ENCODE measurements at regions not wholly inside any gene's neighbourhood (a gene's known extent, or its start where the extent isn't known, plus 50 kb on each side); places are given as distances from the start of the nearest gene placed in this dataset.
"Not testable (repeated sequence)": the region's sequence is repeated elsewhere in the genome, so short reads cannot be mapped to it uniquely, and the experiment has no call there.

DNA sequence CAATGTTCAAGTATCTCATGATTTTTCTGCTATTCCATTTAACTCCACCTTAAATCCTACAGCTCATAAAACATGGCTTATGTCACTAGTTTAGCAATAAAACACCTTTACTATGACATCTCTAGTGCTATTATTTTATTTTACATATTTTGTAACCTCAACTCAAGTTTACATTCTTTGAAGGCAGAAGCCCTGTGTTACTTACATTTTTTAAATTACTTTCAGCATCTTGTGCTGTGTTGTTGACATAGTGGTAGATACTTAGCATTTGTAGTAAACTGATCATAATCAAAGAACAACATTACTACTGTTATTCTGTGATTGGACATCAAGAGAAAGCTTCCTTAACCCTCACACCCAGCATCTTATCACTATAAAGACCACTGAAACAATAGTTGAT, 216.1 kb downstream of the BMP4 start:
- no peak for DNase-seq

DNA sequence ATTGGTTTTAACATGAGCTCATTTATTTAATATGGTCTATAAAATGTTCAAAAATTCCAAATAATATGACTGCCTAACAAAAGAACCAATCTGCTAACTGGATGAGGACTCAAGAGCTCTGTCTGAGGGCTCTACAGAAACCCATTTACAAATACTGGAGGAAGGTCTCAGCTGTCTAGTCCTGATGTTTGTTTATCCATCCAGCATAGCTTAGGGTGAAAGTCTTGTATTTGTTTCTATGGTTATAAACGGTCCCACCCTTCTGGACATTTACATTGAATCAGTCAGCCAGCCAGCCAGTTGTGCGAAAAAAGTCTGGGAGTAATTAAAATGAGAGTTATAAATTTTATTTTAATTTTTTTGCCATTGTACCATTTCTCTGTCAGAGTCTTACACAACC, 220.7 kb downstream of the BMP4 start:
- no peak for DNase-seq

DNA sequence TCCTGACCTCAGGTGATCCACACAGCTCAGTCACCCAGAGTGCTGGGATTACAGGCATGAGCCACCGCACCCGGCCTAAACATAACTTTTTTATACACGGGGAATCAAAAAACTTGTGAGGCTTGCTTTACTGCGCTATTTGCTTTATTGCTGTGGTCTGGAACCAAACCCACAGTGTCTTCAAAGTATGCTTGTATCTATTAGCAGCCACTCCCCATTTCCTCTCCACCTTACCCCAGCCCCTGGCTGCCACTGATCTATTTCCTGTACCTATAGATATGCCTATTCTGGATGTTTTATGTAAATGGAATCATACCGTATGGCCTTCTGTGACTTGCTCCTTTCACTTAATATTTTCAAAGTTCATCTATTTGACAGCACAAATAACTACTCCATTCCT, 233.4 kb downstream of the BMP4 start:
- DNase-seq: no peak

DNA sequence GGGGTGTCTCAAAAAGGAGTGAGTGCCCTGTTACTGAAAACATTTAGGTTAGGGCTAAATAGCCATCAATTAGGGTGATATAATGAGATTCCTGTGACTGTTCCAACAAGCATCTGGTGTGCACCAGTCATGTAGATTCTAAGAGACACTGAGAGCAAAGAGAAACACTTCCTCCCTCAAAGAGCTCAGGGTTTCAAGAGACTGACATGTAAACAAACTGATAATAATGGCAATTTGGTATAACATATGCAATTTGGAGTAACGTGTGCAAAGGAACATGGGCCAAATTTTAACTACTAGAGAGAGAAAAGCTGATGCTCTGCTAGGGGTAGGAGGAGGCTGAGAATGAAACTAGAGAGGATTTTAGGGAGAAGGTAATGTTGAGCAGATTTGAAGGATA, 237.1 kb downstream of the BMP4 start:
- DNase-seq: no peak

DNA sequence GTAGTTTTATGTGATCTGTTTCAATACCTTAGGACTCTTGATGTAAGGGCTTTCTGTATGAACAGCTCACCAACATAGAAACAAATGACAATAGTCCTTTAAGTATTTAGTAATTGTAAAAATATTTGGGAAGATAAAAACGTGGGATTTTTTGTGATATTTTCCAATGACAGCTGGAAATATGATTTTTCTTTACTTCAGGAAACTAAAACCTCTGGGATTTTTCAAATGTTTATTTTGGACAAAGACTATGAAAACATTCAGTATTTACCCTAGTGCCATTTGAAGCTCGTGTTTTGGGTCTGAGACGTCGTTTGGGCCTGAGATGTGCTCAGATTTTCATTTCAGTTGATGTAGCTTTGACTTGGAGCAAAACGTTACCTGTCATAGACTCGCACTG, 240.0 kb downstream of the BMP4 start:
- DNase-seq: no peak

DNA sequence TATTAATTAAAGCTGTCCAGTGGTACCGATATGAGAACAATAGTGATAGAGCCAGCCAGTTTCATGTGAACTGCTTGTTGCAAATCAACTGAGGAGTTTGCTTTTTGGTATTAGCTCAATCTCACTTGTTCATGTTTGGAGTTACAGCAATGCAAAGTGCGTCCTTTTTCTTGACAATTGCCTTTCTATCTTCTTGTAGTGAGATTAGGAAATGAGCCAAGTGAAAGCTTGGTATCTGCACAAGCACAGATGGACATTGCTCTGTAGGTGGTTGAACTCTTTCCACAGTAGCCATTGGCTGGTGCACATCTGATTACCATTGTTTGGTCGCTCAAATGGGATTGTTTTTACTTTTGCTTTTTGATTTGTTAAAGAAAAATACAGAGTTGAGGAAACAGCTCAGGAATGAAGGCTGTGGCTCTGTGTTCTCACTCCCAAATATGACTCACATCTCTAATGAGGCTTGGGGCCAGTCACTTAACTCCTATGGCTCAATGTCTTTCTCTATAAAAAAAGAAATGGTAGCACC, 241.4 kb downstream of the BMP4 start:
- DNase-seq: no peak

DNA sequence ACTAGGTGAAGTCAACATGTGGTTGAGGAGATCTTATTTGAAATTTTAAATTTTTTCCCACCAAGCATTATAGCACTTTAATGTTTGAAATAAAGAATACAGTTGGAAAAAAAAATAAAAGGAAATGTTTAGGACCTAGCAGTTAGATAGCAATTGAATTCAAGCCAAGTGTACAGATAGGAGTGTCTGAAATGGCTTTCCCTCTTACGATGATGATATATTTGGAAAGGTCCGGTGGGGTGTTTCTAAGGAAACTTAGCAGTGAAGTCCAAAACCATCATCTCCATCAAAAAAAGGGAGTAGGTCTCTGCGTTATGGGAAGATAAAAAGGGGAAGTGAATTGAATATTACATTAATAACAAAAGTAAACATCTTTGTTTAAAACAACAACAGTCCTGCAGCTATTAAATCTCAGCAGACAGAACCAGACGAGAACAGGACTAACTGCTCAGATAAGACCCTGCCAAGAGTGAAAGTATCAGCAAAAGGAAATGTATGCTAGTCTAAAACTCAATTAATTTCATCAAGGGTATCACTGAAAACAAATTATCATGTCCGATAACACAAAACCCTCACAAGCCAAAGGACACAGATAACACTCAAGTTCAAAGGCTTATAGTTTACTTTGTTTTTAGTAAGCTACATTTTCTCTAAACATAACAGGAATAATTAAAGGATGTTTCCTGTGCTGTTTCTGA, 242.0 kb downstream of the BMP4 start:
- no peak for DNase-seq

DNA sequence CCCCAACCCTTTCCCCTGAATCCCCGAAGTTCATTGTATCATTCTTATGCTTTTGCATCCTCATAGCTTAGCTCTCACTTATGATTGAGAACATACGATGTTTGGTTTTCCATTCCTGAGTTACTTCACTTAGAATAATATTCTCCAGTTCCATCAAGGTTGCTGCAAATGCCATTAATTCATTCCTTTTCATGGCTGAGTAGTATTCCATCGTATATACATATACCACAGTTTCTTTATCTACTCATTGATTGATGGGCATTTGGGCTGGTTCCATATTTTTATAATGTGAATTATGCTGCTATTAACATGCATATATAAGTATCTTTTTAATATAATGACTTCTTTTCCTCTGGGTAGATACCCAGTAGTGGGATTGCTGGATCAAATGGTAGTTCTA, 243.7 kb downstream of the BMP4 start:
- DNase-seq: not testable (repeated sequence)

DNA sequence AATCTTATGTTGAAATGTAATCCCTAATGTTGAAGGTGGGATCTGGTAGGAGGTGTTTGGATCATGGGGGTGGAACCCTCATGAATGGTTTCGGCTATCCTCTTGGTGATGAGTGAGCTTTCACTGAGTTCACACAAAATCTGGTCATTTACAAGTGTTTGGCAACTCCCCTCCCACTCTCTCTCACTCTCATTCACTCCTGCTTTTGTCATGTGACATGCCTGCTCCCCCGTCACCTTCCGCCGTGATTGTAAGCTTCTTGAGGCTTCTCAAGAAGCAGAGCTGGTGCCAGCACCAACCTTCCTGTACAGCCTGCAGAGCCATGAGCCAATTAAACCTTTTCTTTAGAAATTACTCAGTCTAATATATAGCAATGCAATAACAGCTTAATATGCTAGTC, 245.4 kb downstream of the BMP4 start:
- no peak for DNase-seq

DNA sequence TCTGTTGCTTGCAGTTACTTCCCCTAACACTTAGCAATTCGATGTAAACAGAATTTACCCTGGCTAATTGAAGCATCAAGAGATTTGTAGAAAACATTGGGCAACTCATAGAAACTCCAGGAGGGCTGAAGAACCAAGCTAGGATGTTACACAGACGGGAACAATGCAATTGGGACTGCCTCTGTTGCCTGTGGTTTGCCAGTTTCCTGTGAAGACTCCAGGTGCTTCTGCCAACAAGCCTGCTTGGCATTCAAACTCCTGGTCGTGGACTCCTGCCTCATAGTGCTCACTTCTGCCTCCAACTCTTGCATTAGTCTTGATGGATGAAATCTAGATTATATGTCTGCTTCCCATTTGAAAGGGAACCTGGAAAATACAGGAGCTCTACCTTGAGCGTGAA, 246.0 kb downstream of the BMP4 start:
- no peak for DNase-seq

DNA sequence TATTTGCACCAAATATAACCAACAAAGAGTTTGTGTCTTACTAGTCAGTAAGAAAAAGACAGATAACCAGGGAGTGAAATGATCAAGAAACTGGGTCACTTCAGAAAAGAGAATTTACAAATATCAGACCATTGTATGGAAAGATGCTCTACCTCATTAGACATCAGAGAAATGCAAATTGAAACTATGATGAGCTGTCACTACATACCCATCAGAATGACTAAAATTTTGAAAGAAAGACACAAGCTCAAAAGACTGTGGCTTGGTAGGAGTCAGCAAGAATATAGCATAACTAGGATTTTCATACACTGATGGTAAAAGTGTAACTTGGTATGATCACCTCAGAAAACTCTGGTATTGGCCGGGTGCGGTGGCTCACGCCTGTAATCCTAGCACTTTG, 247.2 kb downstream of the BMP4 start:
- no peak for DNase-seq

DNA sequence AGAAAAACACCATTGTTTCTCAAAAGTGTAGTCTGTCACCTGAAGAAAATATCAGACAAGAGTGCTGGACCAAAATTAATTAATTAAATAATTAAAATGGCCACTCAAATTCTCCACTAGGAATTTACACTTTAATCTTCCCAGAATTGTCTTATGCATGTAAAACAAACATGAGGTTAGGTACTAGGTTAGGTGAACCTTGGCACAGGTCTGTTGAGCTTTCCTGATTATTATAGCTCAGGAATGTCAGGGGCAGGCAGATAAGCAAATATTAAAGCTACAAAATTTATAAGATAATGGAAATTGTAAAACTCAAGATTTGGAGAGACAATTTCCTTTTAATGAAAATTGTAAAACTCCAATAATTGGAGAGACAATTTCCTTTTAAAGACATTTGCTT, 253.2 kb downstream of the BMP4 start:
- DNase-seq: no peak

DNA sequence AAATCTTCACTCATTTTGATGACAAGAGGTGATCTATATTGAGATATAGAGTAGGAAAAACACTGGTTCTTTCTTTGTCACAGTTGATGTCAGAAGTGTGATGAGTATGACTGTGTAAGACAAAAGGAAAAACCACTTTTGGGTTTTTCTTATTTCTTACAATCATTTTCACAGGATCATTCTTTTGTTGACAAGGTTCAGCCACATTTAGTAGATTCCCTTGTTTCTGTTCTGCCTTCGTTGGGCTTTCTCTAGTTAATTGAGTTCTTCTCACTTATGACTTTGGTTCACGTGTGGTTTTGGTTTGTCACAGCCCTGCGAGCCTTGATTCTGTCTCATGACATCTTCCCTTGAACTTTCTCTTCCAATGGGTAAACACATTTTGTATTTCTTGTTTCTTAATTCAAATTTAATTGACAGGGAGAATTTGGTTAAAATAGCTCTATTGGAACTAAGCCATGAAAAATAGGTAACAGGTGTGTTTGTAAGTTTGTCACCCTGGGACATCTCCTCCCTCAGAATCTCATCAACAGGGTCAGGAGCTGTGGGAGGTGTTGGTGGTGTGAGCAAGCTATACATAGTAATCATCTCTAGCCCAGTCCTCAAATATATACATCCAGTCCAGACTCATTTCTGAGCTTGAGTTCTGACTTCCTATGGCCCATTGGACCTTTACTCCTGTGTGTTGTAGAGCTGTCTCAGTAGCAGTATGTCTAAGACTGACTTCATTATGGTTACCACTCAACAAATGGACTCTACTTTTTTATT, 255.3 kb downstream of the BMP4 start:
- no peak for DNase-seq

DNA sequence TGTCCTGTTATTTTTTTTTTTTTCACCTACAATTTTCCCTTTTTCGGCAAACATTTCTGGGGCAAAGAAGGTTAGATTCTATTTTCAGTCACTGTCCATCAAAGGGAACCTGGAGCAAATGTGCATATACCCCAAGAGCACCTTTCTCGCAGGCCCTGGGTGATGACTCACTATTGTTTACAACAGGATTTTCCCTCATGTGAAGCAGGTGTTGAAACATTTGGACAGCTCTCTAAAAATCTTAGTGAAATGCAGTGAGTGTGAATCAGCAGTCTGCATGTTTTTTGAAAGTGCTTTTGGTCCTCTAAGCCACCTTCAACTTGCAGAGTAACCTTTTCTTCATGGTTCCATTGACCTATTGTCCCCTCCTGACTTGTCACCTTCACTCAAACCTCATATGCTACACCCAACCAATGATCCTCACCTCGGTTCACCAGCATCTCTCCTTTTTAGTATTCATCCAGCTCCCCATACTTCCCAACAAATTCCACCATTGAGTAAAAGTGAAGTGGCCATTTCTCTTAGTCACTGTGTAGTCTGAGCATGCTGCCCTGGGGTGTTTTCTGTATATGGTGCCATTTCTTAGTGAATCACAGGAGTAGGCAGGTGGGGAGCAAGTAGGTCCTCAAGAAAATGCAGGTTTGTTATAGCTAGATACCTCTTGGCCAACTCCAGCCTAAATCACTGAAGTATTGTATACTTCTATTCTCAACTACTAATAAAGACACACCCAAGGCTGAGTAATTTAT, 260.2 kb downstream of the BMP4 start:
- DNase-seq: no peak

DNA sequence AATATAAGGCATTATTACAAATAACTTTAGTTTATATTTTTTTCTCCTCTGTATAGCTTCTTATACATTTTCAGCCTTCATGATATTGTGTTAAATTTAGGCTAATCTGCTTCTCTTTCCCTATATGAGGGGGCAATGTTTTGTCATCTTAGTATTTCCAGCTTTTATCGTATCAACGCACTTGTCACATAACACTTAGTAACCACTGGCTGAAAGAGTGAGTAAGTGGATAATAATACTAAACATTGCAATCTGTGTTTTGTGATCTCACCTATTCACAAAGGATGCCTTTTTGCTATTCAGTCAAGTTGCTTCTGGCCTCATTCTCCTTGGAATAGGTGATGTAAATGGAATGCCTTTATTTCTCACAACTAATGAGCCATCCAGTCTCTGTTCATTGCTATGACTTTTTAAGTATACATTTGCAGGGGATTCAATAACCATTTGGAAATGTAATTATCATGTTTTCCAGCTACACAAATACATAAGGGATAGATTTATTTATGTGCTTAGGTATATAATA, 260.9 kb downstream of the BMP4 start:
- DNase-seq: no peak

DNA sequence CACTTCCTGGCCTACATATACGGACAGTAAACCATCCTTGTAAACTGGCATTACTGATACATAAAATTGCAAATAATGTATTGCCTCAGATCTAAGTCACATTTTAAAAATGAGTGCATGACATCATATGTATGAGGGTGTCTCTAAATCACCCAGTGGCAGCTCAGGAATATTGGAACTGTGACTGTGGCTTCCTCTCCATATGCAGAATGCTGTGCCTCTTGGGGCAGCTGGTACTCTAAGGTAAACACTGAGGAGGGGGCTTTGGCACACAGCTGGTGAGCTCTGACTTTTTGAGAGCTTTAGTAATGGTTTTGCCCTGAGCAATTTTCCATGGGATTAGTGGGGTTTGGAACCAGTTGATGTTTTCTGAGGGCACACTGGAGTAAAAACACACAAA, 263.7 kb downstream of the BMP4 start:
- DNase-seq: no peak

DNA sequence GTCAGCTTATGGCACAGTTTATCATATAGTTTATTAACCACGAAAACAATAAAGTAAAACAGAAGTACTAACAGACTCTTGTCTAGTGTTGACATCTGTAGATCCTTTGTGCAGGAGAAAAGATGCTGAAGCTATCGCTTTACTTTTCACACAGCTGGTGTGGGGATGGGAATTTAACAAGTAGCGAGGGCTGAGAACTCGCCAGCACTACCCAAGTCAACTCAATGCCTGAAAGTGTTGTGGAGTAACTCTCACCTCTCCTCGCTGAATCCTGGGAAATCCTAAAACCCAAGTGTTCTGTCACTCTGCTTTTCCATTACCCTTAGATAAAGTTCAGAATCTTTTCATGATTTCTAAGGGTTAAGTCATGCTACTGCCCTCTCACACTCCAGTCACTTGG, 264.2 kb downstream of the BMP4 start:
- no peak for DNase-seq

DNA sequence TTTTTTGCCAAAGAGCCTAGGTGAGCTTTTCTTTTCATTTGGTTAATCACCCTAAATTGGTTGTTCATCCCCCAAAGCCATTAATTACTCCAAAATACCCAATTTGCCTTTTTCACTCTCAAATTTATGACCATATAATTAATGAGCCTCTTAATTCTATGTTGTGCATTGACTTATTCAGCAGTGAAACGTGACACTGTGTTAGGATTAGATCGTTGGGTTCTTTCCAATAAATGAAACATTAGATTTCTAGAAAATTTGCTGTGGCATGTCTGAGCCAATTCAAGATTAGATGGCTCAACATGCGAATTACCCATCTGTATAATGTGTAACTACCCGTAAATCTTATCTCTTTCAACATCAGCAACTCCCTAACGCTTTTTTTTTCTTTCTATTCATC, 273.4 kb downstream of the BMP4 start:
- DNase-seq: no peak

DNA sequence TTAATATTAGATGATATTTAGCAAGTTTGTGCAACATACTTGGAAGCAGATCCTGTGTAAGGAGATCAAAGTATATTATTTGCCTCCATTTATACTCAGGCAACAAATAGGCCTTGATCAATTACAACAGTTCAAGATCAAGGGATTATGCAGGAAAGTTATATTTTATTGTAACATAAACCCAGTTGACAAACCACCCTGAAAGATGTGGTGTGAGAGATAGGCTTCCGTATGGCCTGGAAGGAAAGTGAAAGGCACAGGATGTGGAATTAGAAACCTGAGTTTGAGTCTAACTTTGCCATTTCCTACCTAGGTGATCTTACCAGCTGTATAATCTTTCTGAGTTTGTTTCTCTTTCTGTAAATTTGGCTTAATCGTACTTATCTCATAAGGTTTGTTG, 284.1 kb downstream of the BMP4 start:
- no peak for DNase-seq

DNA sequence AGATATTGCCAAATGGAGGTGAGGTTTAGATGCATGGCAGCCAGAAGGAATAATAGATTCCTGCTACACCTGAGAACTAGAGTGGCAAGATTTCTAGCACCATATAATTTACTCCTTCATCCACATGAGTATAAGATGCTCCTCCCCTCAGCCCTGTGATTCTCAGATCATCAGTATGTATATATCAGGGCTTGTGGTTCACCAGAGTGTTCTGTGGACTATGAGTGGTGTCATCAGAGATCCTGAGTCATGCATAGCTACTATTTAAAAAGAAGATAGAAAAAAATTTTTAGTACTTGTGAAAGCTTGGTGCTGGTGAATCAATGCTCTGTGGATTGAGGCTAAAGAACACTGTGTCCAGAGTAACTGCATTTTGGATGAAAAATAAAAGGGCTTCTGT, 285.9 kb downstream of the BMP4 start:
- no peak for DNase-seq

DNA sequence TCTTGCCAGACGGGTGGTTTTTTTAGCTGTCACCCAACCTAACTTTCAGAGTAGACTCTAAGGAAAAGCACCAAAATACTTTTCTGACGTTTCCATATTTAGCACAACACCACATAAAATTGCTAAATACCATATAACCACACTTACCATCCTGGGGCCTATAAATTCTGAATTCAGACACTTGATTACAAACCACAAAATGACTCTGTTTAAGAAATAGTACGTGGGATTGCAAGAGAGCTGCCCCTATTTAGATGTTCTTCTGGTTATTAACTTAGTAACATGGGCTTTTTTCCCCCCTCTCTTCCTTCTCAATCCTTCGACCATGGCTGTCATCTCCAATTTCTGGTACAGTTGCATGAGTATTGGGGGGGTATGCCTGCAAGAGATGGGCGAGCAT, 287.7 kb downstream of the BMP4 start:
- DNase-seq: no peak

DNA sequence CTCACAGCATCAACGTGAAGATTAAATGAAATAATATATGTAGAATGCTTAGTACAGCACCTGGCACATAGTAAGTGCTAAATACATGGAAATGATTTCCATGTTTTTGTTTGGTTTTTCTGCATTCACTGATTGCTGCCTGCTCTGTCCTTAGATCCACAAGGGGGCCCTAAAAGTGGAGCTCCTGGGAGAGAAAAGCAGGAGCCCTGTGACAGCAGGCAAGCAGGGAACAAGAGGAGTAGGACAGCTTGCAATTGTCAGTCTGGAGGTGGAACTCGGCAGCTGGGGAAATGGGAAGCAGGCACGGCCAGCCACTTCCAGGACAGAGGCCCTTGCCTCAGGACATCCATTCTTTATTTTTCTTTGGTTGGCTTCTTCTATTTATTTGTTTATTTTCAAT, 292.9 kb downstream of the BMP4 start:
- DNase-seq: no peak

DNA sequence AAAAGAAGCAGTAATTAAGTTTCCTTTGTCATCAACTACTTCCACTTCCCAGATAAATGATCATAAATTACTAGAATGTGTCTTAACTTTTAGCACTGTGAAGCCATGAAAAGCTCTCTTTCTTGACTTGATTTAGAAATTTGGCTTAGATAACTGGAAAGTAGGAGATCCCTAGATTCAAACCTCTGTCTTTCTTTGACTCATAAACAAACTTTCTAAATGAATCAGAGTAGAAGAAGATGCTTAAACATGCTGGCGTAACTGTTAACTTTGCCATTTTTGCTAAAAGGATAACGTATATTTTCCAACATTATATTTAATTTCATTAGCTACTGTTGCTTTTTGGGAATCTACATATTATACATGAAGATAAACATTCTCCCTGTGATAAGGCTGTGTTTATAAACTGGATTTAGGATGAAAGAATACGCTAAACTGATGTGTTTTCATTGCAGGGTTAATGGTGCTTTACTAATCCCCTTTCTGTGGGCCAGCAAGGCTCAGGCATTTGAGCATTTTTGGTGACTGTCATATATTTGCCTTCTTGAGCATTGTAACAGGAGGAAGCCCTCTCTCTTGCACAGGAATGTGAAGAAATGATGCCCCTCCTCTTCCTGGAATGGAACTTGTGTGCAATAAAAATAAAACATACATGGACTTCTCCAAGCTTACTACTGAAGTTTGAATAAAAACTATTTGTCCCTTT, 301.4 kb downstream of the BMP4 start:
- no peak for DNase-seq
